Stomach (tissue), 4 donors: ENCODE measurements at regions not wholly inside any gene's neighbourhood (a gene's known extent, or its start where the extent isn't known, plus 50 kb on each side); places are given as distances from the start of the nearest gene placed in this dataset.

Experiments
- CTCF ChIP-seq, 7 experiments: fragments of 450-650 bp in 4 of 7; fragments of 200-600 bp in 3 of 7; sonication (generic) in 3 of 7; IDR thresholded peaks; one replicate each; pipeline ENCODE4 v1.5.1; 2016 to 2019; ENCODE audit warnings: antibody characterized with exemption in 7 of 7, control low read depth in 2 of 7, mild to moderate bottlenecking in 1 of 7
- POLR2A ChIP-seq, 4 donors: fragments of 450-650 bp; IDR thresholded peaks; one replicate each; pipeline ENCODE4 v1.6.1; 2016; ENCODE audit warnings: antibody characterized with exemption in 4 of 4, control low read depth in 2 of 4, mild to moderate bottlenecking in 1 of 4, moderate library complexity in 1 of 4

DNA sequence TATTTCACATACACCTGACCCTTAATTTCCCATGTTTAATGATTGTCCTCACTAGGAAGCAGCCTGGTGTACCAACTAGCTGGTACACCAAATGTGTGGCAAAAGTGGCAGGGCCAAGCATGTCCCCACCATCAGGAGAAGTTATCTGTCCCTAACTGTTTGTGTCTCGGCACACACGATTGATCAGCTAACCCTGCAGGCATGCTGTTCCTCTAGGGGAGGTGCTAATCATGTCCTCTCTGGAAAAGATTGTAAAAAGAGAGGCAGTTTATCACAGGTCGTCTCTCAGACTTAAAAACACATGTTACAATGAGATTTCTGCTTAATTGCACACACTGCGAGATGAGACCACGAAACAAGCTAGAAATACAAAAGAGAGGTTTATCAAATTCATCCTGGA is 342.7 kb downstream of the DIRAS2 start:
- TF ChIP-seq CTCF (IDR thresholded peaks at IDR 0.05) (no peak), POLR2A (IDR thresholded peaks at IDR 0.05) (no peak)
